HG03521 (cell line): ENCODE measurements at regions not wholly inside any gene's neighbourhood (a gene's known extent, or its start where the extent isn't known, plus 50 kb on each side); places are given as distances from the start of the nearest gene placed in this dataset.
"Not testable (repeated sequence)": the region's sequence is repeated elsewhere in the genome, so short reads cannot be mapped to it uniquely, and the experiment has no call there.

ENCODE experiments used
- ATAC-seq: cut with Tn5 transposase; IDR thresholded peaks from one replicate; pipeline ENCODE4 v1.9.1; 2021; ENCODE audit warnings: mild to moderate bottlenecking, moderate library complexity; ENCODE audit not compliant: unreplicated experiment

GRCh38 chr3:3476669-3477068 lies 297.2 kb upstream of the CRBN start:
- no peak for ATAC-seq

DNA sequence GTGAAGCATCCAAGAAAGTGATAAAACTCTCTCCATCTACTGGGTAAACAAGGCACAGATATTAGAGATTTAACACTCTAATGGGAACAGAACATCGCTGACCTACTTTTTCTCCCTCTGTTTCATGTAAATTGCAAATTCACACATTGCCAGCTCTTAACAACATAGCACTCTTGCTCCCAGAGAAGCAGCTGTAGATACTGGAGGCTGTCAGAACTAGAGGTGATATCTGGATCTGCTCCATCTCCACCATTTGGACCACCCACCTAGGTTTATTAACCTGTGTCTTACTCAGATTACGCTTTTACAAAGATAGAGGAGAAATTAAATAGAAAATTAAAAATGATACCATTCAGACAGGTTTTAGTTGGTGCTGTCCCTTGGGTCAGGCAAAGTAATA lies 289.1 kb upstream of the CRBN start:
- ATAC-seq, result no peak

- ATAC-seq, result no peak
Measured at GRCh38 chr3:3464131-3464530, 284.6 kb upstream of the CRBN start.

- no peak for ATAC-seq
Measured at GRCh38 chr3:3461317-3461716, 281.8 kb upstream of the CRBN start.

DNA sequence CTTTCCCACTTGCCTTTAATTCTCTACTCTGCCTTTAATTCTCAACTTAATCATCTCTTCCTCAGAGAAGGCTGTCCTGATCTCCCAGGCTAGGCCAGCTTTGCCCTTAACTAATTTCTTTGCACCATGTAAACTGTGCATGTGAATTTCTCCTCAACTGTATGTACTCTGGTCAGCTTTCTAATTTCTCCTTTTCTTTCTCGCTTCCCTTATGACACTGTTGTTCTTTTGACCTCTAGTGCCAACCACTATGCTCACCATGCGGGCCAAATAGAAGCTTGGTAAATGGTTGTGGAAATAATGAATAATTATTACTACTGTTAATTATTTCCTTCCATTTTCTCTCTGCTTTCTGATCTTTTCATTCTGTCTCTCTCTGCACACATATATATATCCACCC lies 269.0 kb upstream of the CRBN start:
- ATAC-seq, result no peak

DNA sequence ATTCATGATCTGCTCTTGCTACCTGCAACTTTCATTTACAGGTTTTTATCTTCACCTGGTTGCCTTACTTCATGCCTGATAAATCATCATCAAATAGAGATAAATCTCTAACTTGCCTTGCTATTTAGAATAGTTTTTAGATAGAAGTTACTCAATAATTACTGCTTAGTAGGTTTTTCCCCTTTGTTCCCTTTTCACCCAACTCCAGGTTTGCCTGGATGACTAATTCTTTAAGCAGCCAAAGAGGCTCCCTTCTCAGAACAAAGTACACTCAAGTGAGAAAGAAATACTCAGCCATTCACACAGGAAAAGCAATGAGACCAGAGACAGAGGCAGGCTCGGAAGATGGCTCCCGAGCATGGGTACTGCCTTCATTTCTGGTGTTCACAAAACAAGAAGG lies 268.1 kb upstream of the CRBN start:
- ATAC-seq, result no peak

DNA sequence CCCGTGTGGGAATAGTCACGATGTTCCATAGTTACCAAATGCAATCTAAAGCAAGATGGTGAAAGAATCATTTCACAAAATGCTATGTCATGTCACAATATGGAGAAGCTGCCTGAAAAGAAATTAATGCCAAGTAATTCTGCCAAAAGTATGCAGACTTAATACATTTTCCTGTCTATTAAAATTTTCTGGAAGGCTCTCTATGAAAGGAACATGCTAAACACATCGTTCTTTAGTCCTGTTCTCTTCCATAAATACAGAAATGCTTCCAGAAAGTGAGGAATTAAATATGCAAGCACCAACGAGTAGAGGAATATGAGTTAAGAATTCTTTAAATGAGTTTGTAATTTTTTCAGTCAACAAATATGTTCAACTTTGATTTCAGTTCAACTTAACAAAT lies 266.8 kb upstream of the CRBN start:
- ATAC-seq, result no peak

DNA sequence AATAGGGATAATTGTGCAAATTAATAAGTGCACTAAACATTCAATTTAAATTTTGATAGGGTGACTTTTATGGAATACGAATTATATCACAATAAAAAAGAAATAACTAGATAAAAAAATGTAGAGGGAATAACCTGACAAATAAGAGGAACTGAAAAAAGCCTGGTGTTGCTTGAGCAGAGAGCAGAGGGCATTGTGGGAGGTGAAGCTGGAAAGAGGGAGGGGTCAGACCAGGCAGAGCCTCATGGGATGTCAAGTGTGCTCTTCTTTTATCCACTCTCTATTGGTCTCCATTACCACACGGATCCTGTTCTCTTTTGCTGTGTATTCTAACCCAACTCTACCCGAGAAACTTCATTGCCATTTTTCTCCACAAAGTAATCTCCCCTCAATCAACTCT lies 264.0 kb upstream of the CRBN start:
- ATAC-seq, result no peak

DNA sequence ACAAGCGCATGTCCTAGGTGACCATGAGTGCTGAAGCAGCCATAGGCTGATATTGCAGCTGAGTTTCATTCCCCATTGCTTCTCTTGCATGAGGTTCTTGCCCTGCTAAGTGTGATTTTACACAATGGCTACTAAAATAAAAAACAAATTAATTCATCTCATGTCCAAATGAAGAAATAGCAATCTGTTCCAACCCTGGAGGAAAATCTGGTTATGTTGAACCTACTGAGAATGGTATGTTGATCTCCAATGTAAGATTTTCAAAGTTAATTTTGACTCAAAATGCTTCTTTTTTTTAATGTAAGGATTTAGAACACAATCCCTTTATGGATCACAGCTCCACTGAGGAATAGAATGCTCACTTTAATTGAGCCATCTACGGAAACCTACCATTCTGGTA lies 254.2 kb upstream of the CRBN start:
- no peak for ATAC-seq

DNA sequence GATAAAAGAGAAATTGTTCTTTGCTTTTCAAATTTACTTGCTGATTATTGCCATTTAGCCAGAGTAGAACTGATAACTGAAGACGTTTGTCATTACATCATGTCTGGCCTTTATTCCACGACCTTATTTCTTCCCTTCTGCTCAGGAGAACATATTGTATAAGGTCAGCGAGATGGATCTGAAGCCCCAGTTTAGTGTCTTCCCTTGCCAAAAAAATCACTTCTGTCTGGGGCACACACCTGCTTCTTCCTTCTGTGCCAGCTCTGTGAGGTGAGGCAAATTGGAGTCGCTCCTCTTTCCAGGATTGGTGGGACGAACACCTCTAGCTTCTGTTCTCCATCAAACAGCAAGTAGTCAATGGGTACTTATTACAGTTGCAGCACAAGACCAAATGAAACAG lies 250.3 kb upstream of the CRBN start:
- ATAC-seq, result no peak

DNA sequence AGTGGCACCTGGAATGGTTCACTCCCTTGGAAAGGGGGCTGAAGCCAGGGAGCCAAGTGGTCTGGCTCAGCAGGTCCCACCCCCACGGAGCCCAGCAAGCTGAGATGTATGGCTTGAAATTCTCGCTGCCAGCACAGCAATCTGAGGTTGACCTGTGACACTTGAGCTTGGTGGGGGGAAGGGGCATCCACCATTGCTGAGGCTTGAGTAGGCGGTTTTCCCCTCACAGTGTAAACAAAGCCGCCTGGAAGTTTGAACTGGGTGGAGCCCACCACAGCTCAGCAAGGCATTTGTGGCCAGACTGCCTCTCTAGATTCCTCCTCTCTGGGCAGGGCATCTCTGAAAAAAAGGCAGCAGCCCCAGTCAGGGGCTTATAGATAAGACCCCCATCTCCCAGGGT lies 228.2 kb upstream of the CRBN start:
- ATAC-seq, result not testable (repeated sequence)

- ATAC-seq, result no peak
Measured at GRCh38 chr3:3405131-3405530, 225.6 kb upstream of the CRBN start.

DNA sequence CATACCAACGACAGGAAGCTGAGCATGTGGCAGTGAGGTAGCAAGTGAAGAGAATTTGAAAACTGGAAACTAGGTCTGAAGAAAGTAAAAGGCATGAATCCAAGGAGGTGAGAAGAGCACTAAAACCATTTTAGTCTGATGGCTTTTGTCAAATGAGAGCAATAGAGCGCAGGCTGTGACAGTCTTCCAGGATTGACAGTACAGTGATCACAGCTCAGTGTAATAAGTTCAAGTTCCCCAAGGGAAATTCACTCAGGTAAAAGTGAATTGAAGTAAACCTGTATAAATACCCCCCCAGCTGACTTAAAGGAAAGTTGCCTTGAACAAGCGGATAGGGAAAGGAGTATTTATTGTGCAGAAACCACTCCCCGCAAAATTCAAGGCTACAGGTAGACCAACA lies 224.2 kb upstream of the CRBN start:
- ATAC-seq, result no peak

GRCh38 chr3:3392946-3393345 lies 213.5 kb upstream of the CRBN start:
- no peak for ATAC-seq

DNA sequence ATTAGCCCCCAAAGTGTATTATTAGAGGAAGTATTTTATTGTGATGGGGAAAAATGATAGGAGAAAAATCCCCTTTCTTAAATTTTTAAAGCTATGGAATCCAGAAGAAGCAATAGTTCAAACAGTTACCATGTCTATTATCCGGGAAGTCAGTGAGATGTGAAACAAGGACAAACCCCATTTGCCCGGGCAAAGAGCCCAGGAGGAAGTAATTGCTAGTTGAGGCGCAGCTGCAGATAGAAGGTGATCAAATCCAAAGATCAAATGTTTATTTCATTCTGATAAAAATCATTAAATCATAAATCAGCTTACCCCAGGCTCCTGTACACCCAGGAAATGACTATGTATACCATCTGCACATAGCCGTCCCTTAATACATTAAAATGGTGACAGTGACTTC lies 204.0 kb upstream of the CRBN start:
- no peak for ATAC-seq

- ATAC-seq, result no peak
Measured at GRCh38 chr3:3372210-3372777, 192.8 kb upstream of the CRBN start.

DNA sequence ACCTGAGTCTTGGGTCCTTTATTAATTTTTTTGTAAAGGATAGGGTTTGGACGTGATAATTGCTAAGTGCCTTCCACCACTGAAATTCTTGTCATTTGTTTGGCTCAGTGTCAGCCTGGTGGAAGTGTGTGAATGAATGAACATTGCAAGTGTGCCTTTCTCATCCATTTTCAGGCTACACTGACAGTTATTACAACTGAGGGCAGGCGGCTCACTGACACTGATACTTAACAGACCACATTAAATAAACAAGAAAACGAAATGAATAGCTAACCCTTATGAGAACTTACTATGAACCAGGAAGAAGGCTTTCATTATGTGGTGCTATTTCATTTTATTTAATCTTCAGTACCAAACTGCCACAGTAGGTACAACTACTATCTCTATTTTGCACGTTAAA lies 188.8 kb upstream of the CRBN start:
- ATAC-seq, result no peak

DNA sequence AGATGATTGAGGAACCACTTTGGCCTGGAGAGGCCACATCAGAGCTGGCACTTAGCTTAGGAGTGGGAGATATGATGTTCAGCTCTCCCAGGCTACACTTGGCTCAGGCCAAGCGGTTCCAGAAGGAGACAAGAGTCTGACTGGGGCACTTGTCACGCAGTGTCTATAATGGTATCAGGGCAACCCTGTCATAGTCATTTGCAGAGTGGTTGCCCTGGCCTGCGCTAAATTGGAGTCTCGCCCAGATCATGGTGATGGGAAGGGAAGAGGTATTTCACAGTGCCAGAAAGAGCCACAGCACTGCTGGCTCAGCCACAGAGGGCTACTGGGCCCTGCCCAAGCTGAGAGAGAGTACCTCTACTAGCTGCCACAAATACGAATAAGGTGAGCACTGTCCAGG lies 186.9 kb upstream of the CRBN start:
- ATAC-seq, result no peak

DNA sequence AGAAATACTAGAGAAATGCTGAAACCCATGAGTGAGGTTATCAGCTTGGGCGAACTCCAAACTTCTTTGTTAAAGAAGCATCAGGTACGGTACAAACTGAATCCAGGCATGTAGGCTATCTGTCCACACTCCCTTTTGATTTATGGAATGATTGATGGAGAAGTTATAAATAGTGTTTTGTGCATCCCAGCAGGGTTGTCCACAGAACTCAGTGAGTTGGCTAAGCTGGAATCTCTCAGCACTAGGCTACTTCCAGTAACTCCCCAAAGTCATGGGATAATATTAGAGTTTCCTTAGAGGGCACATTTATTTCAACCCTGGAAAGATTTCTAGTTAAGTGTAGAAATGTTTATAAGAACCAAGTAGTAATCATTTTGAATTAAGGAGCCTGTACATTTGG lies 186.2 kb upstream of the CRBN start:
- ATAC-seq, result no peak

DNA sequence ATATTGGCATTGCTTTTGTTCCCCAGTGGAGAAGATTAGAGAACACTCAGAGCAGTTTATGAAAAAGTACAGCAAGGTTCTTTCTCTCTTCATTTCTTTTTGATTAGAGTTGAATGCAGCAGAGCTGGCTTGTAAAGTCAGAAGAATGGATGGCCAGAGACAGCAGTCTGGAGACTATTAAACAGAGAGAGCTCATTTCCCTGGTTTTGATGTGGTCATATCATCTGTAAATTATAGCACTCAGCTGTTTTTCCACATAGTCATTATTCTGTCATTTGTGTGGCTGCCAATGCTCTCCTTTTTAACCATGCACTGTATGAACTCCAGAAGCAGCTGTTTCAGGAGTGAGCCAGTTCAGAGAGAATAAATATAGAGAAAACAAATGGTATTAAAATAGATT lies 177.4 kb upstream of the CRBN start:
- ATAC-seq, result no peak

- no peak for ATAC-seq
Measured at GRCh38 chr3:3355442-3355841, 176.0 kb upstream of the CRBN start.

DNA sequence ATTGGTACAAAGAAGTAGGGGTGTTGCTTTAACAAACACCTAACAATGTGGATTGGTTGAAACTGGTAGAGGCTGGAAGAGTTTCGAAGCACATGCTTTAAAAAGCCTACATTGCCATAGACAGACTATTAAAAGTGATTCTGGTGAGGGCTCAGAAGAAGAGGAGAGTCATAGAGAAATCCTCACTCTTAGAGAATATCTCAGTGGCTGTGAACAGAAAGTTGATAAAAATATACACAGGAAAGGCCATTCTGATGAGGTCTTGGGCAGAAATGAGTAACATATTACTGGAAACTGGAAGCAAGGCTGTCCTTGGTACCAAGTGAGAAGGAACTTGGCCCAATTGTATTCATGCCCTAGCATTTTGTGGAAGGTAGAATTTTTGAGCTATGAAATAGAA lies 173.7 kb upstream of the CRBN start:
- peak; percentile 67 for ATAC-seq

GRCh38 chr3:3351226-3351625 lies 171.7 kb upstream of the CRBN start:
- ATAC-seq, result no peak

- not testable (repeated sequence) for ATAC-seq
Measured at GRCh38 chr3:3347056-3347455, 167.6 kb upstream of the CRBN start.
